CD4-positive, alpha-beta T cell (primary cell): ENCODE measurements at regions not wholly inside any gene's neighbourhood (a gene's known extent, or its start where the extent isn't known, plus 50 kb on each side); places are given as distances from the start of the nearest gene placed in this dataset.

Experiments used
- ATAC-seq: fragments of 200-7000 bp; cut with Tn5 transposase; one replicate; pipeline ENCODE4 v1.10.0; 2022; ENCODE audit warnings: mild to moderate bottlenecking; ENCODE audit not compliant: poor library complexity
- CTCF ChIA-PET: fragments of 350-600 bp; sonication (Branson Sonifier 250); formaldehyde crosslinking; loops from one replicate; lab custom pipeline; 2021; ENCODE audit warnings: antibody characterized with exemption, inconsistent platforms; lab: Charles Lee
- POLR2A ChIA-PET: fragments of 350-600 bp; sonication (Branson Sonifier 250); formaldehyde crosslinking; loops from one replicate; lab custom pipeline; 2021; ENCODE audit warnings: antibody characterized with exemption, inconsistent platforms; lab: Charles Lee
- DNase-seq, 14 experiments: peaks; one replicate each; pipeline ENCODE4 v3.0.0-alpha.2; 2013 to 2020; ENCODE audit warnings: mixed read lengths in 2 of 14
- H3K27ac ChIP-seq, 2 donors: one replicate each; pipeline versions ENCODE4 v1.5.1 to v1.7.0; 2013; ENCODE audit warnings: low read length in 2 of 2, low read depth in 1 of 2, mild to moderate bottlenecking in 1 of 2
- H3K27me3 ChIP-seq, 2 experiments: 1 replicate in 1 of 2; 2 replicates in 1 of 2; pipeline versions ENCODE4 v1.6.1 to v1.7.0; 2013; ENCODE audit warnings: low read length in 2 of 2, control low read depth in 1 of 2, mild to moderate bottlenecking in 1 of 2, moderate library complexity in 1 of 2; ENCODE audit not compliant: insufficient read depth in 2 of 2, control insufficient read depth in 1 of 2
- H3K36me3 ChIP-seq: one replicate; pipeline ENCODE4 v1.6.1; 2013; ENCODE audit warnings: low read length, control low read depth; ENCODE audit not compliant: insufficient read depth
- H3K4me1 ChIP-seq: one replicate; pipeline ENCODE4 v1.6.1; 2013; ENCODE audit warnings: low read length, control low read depth; ENCODE audit not compliant: insufficient read depth
- H3K4me3 ChIP-seq: one replicate; pipeline ENCODE4 v1.5.1; 2013; ENCODE audit warnings: mild to moderate bottlenecking, low read length, moderate library complexity
- H3K9me3 ChIP-seq, 2 experiments: 1 replicate in 1 of 2; 2 replicates in 1 of 2; pipeline versions ENCODE4 v1.6.1 to v1.7.0; 2013; ENCODE audit warnings: low read length in 2 of 2, mild to moderate bottlenecking in 2 of 2, control low read depth in 1 of 2, moderate library complexity in 1 of 2; ENCODE audit not compliant: control insufficient read depth in 1 of 2, insufficient read depth in 1 of 2
- H3K27ac Mint-ChIP-seq: one replicate; pipeline ENCODE4 v1.8.0; 2020; ENCODE audit warnings: mixed read lengths
- H3K27me3 Mint-ChIP-seq: one replicate; pipeline ENCODE4 v1.8.0; 2021; ENCODE audit warnings: mixed read lengths
- H3K36me3 Mint-ChIP-seq: one replicate; pipeline ENCODE4 v1.8.0; 2021; ENCODE audit warnings: low read depth, mixed read lengths
- H3K4me1 Mint-ChIP-seq: one replicate; pipeline ENCODE4 v1.8.0; 2021; ENCODE audit warnings: low read depth, mixed read lengths
- H3K4me3 Mint-ChIP-seq: one replicate; pipeline ENCODE4 v1.8.0; 2020; ENCODE audit warnings: mild to moderate bottlenecking, mixed read lengths
- H3K9me3 Mint-ChIP-seq: one replicate; pipeline ENCODE4 v1.8.0; 2020; ENCODE audit warnings: mixed read lengths
- intact Hi-C, 2 experiments: fragments of 100-400 bp; cut with DNase I in 1 of 2; cut with micrococcal nuclease in 1 of 2; formaldehyde crosslinking; loops; one replicate each; pipeline versions ENCODE4 v1.15.1 to v1.9.0; 2023 to 2025; cut with DNase I, micrococcal nuclease
- TF ChIP-seq, protein P1 (sequence below): fragments of 200-600 bp; IDR thresholded peaks from one replicate; pipeline ENCODE4 v1.8.0; 2022; ENCODE audit warnings: antibody characterized with exemption, mild to moderate bottlenecking

DNA sequence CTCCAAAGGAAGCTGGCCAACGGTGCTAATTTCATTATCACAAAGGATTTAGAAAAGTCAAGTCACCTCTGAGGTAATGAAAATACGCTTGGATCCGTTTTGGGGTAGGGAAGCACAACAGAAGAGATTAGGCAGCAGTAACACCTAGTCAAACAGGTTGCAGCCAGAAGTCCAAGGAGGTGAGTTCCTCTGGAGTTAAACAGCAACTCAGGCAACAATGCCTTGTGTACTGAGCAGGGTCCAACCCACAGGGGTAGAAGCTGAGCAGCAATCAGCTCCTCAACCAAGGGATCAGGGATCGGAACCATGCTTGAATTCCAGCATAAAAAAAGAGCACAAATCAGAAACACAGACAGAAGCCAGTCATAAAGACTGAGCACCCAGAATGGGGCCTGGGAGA is 88.1 kb upstream of the SPRED1 start:
- Mint-ChIP-seq H3K27me3 (peaks cover 24% of the 10 kb centered on the region), H3K36me3 (no peaks in the 10 kb centered on the region), H3K27ac (no peak overlapping the region), H3K4me3 (no peak overlapping the region), H3K9me3 (no peaks in the 10 kb centered on the region), H3K4me1 (no peaks in the 10 kb centered on the region)
- Histone ChIP-seq H3K4me1 (no peaks in the 10 kb centered on the region), H3K9me3 (no peaks in the 10 kb centered on the region), H3K27ac (no peak overlapping the region), H3K27me3 (no peaks in the 10 kb centered on the region), H3K36me3 (no peaks in the 10 kb centered on the region), H3K4me3 (no peak overlapping the region)
- intact Hi-C loops, result no loop called here
- ATAC-seq (no peak), DNase-seq (no peak)
- POLR2A ChIA-PET, result no interaction called here
- TF ChIP-seq, protein P1, sequence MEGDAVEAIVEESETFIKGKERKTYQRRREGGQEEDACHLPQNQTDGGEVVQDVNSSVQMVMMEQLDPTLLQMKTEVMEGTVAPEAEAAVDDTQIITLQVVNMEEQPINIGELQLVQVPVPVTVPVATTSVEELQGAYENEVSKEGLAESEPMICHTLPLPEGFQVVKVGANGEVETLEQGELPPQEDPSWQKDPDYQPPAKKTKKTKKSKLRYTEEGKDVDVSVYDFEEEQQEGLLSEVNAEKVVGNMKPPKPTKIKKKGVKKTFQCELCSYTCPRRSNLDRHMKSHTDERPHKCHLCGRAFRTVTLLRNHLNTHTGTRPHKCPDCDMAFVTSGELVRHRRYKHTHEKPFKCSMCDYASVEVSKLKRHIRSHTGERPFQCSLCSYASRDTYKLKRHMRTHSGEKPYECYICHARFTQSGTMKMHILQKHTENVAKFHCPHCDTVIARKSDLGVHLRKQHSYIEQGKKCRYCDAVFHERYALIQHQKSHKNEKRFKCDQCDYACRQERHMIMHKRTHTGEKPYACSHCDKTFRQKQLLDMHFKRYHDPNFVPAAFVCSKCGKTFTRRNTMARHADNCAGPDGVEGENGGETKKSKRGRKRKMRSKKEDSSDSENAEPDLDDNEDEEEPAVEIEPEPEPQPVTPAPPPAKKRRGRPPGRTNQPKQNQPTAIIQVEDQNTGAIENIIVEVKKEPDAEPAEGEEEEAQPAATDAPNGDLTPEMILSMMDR, result no peak
- CTCF ChIA-PET, result no interaction called here

DNA sequence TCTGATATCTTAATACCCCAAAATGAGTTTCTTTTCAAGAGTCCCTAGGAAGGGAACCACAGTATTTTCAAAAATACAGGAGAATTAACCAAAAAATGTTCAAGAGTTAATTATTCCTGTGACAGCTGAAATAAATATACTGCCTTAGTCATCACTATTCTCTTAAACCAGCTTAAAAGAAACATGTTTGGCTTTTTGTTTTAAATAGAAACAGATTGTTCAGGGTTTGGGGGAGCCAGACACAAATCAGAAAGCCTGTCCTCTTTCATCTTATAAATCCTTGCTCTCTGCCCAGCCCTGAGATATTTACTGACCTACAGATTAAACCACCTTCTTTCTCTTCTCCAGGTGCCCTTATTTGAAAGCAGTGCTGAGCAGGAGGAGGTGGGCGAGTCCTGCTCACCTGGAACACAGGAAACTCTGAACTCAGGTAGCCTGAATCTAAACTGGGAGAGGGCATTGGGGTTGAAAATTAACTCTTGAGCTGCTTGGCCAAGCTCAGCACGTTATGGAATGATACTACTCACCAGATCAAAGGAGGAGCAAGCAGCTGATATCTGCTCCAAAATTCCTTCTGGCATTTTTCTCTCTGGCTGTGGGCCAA is 84.1 kb upstream of the SPRED1 start:
- no peak overlapping the region for H3K4me3 ChIP-seq
- Mint-ChIP-seq H3K27me3 (peaks cover 21% of the 10 kb centered on the region), H3K36me3 (no peaks in the 10 kb centered on the region), H3K9me3 (no peaks in the 10 kb centered on the region), H3K27ac (no peak overlapping the region), H3K4me1 (no peaks in the 10 kb centered on the region), H3K4me3 (no peak overlapping the region)
- TF ChIP-seq, protein P1, result no peak
- H3K36me3 ChIP-seq, result no peaks in the 10 kb centered on the region
- POLR2A ChIA-PET, result interaction anchor here (0.6 kb wide), 1 partner anchor 163 kb away, joined by 5 read pairs; no protein-coding TSS in a partner anchor
- intact Hi-C loops, result no loop called here
- H3K4me1 ChIP-seq, result no peaks in the 10 kb centered on the region
- no peak overlapping the region for H3K27ac ChIP-seq
- H3K27me3 ChIP-seq, result peaks cover 0 to 3% of the 10 kb centered on the region in 2 experiments
- CTCF ChIA-PET, result no interaction called here
- ATAC-seq (no peak), DNase-seq (no peak)
- no peaks in the 10 kb centered on the region for H3K9me3 ChIP-seq

DNA sequence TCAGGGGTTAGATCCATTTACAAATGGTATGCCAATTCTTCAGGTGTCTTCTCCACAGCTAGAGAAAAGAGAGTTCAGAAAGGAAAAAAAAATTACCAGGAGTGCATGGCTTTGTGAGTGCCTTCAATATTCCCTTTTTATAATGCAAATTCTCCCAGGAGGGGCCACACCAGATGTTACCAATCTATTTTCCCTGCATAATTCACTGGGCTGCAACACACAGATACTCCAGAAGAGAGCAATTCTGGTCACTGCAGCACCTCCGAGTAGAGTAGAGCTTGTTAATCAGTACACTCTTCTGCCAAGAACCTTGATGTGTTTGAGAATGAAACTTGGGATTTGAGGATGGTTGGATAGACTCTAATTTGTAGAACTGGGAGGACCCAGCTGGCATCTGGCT is 80.7 kb upstream of the SPRED1 start:
- Histone ChIP-seq H3K4me1 (no peaks in the 10 kb centered on the region), H3K4me3 (no peak overlapping the region), H3K9me3 (no peaks in the 10 kb centered on the region), H3K27ac (no peak overlapping the region), H3K27me3 (peaks cover 0 to 5% of the 10 kb centered on the region in 2 experiments), H3K36me3 (no peaks in the 10 kb centered on the region)
- DNase-seq, result no peak
- no peak overlapping the region for H3K27ac Mint-ChIP-seq
- ChIA-PET POLR2A (no interaction called here), CTCF (no interaction called here)
- no peaks in the 10 kb centered on the region for H3K4me1 Mint-ChIP-seq
- no peak overlapping the region for H3K4me3 Mint-ChIP-seq
- H3K27me3 Mint-ChIP-seq, result peaks cover 29% of the 10 kb centered on the region
- no peaks in the 10 kb centered on the region for H3K9me3 Mint-ChIP-seq
- intact Hi-C loops, result no loop called here
- no peak for ATAC-seq
- H3K36me3 Mint-ChIP-seq, result no peaks in the 10 kb centered on the region
- TF ChIP-seq, protein P1, result no peak
